ENCODE measurements at regions not wholly inside any gene's neighbourhood (a gene's known extent, or its start where the extent isn't known, plus 50 kb on each side); places are given as distances from the start of the nearest gene placed in this dataset.

DNA sequence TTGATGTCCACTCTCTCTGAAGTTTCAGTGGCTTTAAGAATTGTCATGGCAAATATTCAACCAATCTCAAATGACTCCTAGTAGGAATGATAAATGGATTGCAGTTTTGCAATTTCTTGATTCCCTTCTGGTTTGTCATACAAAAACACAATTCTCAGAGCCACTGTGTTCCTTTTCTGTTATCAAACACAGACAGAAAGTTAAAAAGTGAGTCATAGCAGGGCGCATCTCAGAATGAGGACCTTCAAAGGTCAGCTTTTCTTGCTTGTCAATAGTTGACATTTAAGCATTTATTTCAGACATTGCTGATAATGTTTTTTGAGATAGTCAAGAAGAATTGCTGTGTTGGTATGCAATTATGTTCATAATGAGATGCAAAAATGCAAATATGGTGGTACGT lies 405.9 kb downstream of the NR2F2 start:
- no peaks in the 10 kb centered on the region for H3K4me1 ChIP-seq
- H3K27ac ChIP-seq = no peak overlapping the region
- no peaks in the 10 kb centered on the region for H3K36me3 ChIP-seq
- no peaks in the 10 kb centered on the region for H3K9me3 ChIP-seq
- DNase-seq (ENCODE audit: low spot score) = no peak
- TF ChIP-seq, protein P1, sequence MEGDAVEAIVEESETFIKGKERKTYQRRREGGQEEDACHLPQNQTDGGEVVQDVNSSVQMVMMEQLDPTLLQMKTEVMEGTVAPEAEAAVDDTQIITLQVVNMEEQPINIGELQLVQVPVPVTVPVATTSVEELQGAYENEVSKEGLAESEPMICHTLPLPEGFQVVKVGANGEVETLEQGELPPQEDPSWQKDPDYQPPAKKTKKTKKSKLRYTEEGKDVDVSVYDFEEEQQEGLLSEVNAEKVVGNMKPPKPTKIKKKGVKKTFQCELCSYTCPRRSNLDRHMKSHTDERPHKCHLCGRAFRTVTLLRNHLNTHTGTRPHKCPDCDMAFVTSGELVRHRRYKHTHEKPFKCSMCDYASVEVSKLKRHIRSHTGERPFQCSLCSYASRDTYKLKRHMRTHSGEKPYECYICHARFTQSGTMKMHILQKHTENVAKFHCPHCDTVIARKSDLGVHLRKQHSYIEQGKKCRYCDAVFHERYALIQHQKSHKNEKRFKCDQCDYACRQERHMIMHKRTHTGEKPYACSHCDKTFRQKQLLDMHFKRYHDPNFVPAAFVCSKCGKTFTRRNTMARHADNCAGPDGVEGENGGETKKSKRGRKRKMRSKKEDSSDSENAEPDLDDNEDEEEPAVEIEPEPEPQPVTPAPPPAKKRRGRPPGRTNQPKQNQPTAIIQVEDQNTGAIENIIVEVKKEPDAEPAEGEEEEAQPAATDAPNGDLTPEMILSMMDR (IDR thresholded peaks at IDR 0.05) = no peak
- no peak overlapping the region for H3K4me3 ChIP-seq
- H3K27me3 ChIP-seq = no peaks in the 10 kb centered on the region

DNA sequence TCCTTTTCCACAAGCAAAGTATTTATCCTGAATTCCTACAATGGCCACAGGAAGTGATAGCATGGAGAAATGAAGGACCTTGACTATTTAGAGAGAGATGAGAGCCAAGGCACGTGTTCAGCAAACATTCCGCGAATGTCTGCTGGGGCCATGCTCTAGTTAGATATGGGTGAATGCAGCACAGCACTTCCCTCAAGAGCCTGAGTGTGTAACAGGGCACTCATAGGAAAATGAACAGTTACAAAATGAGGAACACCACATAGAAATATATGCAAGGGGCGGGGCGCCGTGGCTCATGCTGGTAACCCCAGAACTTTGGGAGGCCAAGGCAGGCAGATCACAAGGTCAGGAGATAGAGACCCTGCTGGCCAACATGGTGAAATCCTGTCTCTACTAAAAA lies 406.9 kb downstream of the NR2F2 start:
- Histone ChIP-seq H3K4me1 (no peaks in the 10 kb centered on the region), H3K4me3 (no peak overlapping the region), H3K9me3 (no peaks in the 10 kb centered on the region), H3K27ac (no peak overlapping the region), H3K36me3 (no peaks in the 10 kb centered on the region), H3K27me3 (no peaks in the 10 kb centered on the region)
- TF ChIP-seq, protein P1 (IDR thresholded peaks at IDR 0.05) = no peak
- DNase-seq (ENCODE audit: low spot score) = no peak

DNA sequence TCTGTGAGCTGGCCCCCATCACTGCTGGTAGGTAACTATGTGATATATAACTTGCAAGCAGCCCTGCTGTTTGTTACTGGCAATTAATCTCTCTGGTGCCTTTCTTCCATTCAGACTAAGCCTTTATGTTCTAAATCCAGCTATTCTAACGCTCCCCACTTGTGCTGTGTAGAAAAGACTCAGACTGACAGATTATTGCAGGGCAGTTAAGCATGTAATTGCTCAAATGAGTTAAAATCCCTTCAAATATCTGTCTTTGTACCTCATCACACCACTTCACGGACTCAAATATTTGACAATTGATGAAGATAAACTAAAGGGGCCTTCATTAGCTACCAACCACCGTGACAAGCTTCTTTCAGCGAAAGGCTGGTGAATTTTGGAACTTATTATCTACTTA lies 416.2 kb downstream of the NR2F2 start:
- Histone ChIP-seq H3K36me3 (no peaks in the 10 kb centered on the region), H3K4me1 (no peaks in the 10 kb centered on the region), H3K27ac (no peak overlapping the region), H3K4me3 (no peak overlapping the region), H3K27me3 (no peaks in the 10 kb centered on the region), H3K9me3 (no peaks in the 10 kb centered on the region)
- TF ChIP-seq, protein P1 (IDR thresholded peaks at IDR 0.05) = no peak
- no peak for DNase-seq (ENCODE audit: low spot score)

DNA sequence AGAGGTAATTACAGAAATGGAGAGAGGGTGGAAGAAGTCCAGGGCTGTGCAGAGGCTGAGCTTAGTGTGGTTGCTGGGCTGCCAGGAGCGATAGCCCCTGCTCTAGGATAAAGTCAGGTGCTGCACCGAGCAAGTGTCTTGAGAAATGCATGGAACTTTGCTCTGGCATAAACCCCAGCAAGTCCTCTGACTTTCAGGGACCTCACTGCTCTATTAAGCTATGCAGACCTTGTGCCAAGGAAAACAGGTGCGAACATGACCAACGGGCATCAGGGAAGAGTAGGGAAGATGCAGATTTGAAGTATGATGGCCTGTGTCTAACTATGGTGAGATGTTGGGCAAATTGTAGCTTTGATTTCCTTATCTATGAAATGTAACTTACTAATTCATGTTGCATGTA lies 416.8 kb downstream of the NR2F2 start:
- H3K27me3 ChIP-seq = no peaks in the 10 kb centered on the region
- no peak overlapping the region for H3K4me3 ChIP-seq
- no peaks in the 10 kb centered on the region for H3K36me3 ChIP-seq
- TF ChIP-seq, protein P1 (IDR thresholded peaks at IDR 0.05) = no peak
- no peak for DNase-seq (ENCODE audit: low spot score)
- H3K4me1 ChIP-seq = no peaks in the 10 kb centered on the region
- H3K9me3 ChIP-seq = no peaks in the 10 kb centered on the region
- no peak overlapping the region for H3K27ac ChIP-seq

DNA sequence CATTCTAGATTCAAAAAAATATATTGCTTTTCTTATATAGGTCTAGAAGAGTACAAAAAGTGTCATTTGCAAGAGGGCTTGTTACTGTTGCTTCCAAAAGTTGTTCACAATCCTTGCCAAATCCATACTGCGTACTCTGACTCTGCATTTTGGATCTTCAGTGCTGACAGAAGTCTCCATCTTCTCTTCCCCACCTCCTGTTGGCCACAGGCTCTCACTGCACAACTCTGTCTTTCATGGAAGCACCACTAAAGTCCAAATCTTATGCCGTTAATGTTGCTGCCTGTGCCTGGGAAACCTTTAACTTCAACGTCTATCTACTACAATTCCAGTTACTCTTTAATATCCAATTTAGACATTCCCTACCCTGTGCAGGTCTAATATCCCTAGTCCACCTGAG lies 419.9 kb downstream of the NR2F2 start:
- H3K4me3 ChIP-seq = no peak overlapping the region
- H3K27me3 ChIP-seq = no peaks in the 10 kb centered on the region
- H3K36me3 ChIP-seq = no peaks in the 10 kb centered on the region
- no peak overlapping the region for H3K27ac ChIP-seq
- H3K9me3 ChIP-seq = no peaks in the 10 kb centered on the region
- TF ChIP-seq, protein P1 (IDR thresholded peaks at IDR 0.05) = no peak
- no peaks in the 10 kb centered on the region for H3K4me1 ChIP-seq
- DNase-seq (ENCODE audit: low spot score) = no peak

DNA sequence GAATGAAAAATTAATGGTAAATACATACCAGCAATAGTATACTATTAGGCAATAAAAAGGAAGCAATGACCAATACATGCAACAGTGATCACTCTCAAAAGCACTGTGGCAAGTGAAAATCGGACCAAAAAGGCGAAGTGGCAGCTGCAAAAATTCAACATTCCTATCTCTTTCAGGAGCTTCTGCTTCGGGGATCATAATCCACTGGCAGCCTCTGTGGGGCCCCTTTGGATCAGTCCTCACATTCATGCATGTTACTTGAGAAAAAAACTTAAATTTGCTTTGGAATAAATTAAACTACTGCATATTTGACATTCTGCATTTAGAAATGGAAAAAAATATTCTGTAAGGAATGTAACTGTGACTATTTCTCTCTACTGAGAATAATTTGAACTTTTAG lies 425.6 kb downstream of the NR2F2 start:
- Histone ChIP-seq H3K27me3 (no peaks in the 10 kb centered on the region), H3K36me3 (no peaks in the 10 kb centered on the region), H3K27ac (no peak overlapping the region), H3K9me3 (no peaks in the 10 kb centered on the region), H3K4me3 (no peak overlapping the region), H3K4me1 (no peaks in the 10 kb centered on the region)
- TF ChIP-seq, protein P1 (IDR thresholded peaks at IDR 0.05) = no peak
- DNase-seq (ENCODE audit: low spot score) = no peak
